Panc1 (cell line): ENCODE measurements at regions not wholly inside any gene's neighbourhood (a gene's known extent, or its start where the extent isn't known, plus 50 kb on each side); places are given as distances from the start of the nearest gene placed in this dataset.

Source experiments
- POLR2AphosphoS5 ChIP-seq: IDR thresholded peaks from 2 replicates; pipeline ENCODE4 v1.6.1; 2012; ENCODE audit warnings: mild to moderate bottlenecking, low read depth, low read length, moderate library complexity
- TF ChIP-seq, protein P1 (sequence below): fragments of 450-650 bp; IDR thresholded peaks from 2 replicates; pipeline ENCODE4 v1.5.1; 2017; ENCODE audit warnings: mild to moderate bottlenecking
- TF ChIP-seq, protein P2 (sequence below), 2 experiments: IDR thresholded peaks; 2 replicates each; pipeline ENCODE4 v1.6.1; 2011 to 2012; ENCODE audit warnings: low read depth in 2 of 2, control low read depth in 1 of 2, low read length in 1 of 2, mild to moderate bottlenecking in 1 of 2, moderate library complexity in 1 of 2; ENCODE audit not compliant: insufficient read depth in 1 of 2

DNA sequence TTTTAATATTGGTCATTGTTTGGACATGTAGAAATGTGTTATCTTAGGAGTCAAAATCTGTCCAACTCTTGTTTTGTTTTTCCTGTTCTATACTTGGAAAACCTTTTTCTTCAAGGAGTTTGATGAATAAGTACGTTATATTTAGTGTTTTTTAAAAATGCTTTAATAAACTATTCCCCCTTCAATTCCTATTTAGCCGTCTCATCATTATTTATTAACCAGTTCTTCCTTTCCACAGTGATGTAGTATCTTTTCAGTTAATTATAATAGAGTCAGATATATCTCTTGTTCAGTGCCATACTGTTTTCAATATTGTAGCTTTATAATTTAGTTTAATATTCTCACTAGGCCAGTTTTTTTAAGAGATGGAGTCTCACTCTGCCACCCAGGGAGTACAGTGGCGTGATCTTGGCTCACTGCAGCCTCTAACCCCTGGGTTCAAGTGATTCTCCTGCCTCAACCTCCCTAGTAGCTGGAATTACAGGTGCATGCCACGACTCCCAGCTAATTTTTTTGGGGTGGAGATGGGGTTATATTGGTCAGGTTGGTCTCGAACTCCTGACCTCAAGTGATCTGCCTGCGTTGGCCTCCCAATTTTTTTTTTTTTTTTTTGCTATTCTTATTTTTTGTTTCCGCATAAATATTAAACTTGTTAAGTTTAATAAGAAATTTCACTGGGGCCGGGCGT lies 72.9 kb downstream of the KPNA2 start:
- TF ChIP-seq, protein P1, sequence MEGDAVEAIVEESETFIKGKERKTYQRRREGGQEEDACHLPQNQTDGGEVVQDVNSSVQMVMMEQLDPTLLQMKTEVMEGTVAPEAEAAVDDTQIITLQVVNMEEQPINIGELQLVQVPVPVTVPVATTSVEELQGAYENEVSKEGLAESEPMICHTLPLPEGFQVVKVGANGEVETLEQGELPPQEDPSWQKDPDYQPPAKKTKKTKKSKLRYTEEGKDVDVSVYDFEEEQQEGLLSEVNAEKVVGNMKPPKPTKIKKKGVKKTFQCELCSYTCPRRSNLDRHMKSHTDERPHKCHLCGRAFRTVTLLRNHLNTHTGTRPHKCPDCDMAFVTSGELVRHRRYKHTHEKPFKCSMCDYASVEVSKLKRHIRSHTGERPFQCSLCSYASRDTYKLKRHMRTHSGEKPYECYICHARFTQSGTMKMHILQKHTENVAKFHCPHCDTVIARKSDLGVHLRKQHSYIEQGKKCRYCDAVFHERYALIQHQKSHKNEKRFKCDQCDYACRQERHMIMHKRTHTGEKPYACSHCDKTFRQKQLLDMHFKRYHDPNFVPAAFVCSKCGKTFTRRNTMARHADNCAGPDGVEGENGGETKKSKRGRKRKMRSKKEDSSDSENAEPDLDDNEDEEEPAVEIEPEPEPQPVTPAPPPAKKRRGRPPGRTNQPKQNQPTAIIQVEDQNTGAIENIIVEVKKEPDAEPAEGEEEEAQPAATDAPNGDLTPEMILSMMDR, result no peak
- no peak for TF ChIP-seq POLR2AphosphoS5
- TF ChIP-seq, protein P2, sequence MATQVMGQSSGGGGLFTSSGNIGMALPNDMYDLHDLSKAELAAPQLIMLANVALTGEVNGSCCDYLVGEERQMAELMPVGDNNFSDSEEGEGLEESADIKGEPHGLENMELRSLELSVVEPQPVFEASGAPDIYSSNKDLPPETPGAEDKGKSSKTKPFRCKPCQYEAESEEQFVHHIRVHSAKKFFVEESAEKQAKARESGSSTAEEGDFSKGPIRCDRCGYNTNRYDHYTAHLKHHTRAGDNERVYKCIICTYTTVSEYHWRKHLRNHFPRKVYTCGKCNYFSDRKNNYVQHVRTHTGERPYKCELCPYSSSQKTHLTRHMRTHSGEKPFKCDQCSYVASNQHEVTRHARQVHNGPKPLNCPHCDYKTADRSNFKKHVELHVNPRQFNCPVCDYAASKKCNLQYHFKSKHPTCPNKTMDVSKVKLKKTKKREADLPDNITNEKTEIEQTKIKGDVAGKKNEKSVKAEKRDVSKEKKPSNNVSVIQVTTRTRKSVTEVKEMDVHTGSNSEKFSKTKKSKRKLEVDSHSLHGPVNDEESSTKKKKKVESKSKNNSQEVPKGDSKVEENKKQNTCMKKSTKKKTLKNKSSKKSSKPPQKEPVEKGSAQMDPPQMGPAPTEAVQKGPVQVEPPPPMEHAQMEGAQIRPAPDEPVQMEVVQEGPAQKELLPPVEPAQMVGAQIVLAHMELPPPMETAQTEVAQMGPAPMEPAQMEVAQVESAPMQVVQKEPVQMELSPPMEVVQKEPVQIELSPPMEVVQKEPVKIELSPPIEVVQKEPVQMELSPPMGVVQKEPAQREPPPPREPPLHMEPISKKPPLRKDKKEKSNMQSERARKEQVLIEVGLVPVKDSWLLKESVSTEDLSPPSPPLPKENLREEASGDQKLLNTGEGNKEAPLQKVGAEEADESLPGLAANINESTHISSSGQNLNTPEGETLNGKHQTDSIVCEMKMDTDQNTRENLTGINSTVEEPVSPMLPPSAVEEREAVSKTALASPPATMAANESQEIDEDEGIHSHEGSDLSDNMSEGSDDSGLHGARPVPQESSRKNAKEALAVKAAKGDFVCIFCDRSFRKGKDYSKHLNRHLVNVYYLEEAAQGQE (IDR thresholded peaks at IDR 0.05; ENCODE audit: insufficient read depth in 1 of 2, low read depth in 2 of 2, low read length in 1 of 2), result no peak
